IMR-90 (cell line): ENCODE measurements at regions not wholly inside any gene's neighbourhood (a gene's known extent, or its start where the extent isn't known, plus 50 kb on each side); places are given as distances from the start of the nearest gene placed in this dataset.

Source experiments
- ATAC-seq: fragments of 200-7000 bp; cut with Tn5 transposase; 2 replicates; pipeline ENCODE4 v1.9.1; 2020; ENCODE audit warnings: low read depth, mild to moderate bottlenecking, moderate library complexity
- BruUV-seq: library from RNA; stranded (reverse); fragments of 400-500 nt; replicated peaks from 2 replicates; lab custom pipeline; 2021; lab: Mats Ljungman, UMichigan
- CTCF ChIA-PET: fragments of 300-600 bp; formaldehyde crosslinking; extraction: SDS; loops from one replicate; lab custom pipeline; 2021; ENCODE audit warnings: antibody characterized with exemption; lab: Yijun Ruan, JAX
- POLR2A ChIA-PET: fragments of 300-600 bp; sonication (Branson Sonifier 250); formaldehyde crosslinking; loops from one replicate; lab custom pipeline; 2022; ENCODE audit warnings: antibody characterized with exemption; ENCODE audit not compliant: unreplicated experiment; lab: Charles Lee
- DNase-seq: peaks from one replicate; pipeline ENCODE4 v3.0.0; 2013
- H2AFZ ChIP-seq: replicated peaks from 2 replicates; pipeline ENCODE3; 2013; ENCODE audit warnings: low read length, mild to moderate bottlenecking; ENCODE audit not compliant: poor library complexity
- H2AK5ac ChIP-seq: 2 replicates; pipeline ENCODE4 v1.6.1; 2013; ENCODE audit warnings: low read depth, low read length, inconsistent platforms
- H2AK9ac ChIP-seq: replicated peaks from 2 replicates; pipeline ENCODE3; 2013; ENCODE audit warnings: mild to moderate bottlenecking, low read depth, low read length, moderate library complexity; ENCODE audit not compliant: poor library complexity
- H2BK120ac ChIP-seq: 2 replicates; pipeline ENCODE4 v1.6.1; 2013; ENCODE audit warnings: low read depth, low read length, inconsistent platforms
- H2BK15ac ChIP-seq: 3 replicates; pipeline ENCODE4 v1.6.1; 2013; ENCODE audit warnings: low read depth, low read length, inconsistent platforms
- H2BK20ac ChIP-seq: 2 replicates; pipeline ENCODE4 v1.6.1; 2013; ENCODE audit warnings: low read depth, mild to moderate bottlenecking, inconsistent platforms, low read length, moderate library complexity
- H2BK5ac ChIP-seq: 2 replicates; pipeline ENCODE4 v1.6.1; 2013; ENCODE audit warnings: mild to moderate bottlenecking, low read depth, low read length, inconsistent platforms; ENCODE audit not compliant: poor library complexity, severe bottlenecking
- H3K14ac ChIP-seq: replicated peaks from 2 replicates; pipeline ENCODE4 v1.6.1; 2013; ENCODE audit warnings: low read depth, low read length, inconsistent platforms
- H3K18ac ChIP-seq: 2 replicates; pipeline ENCODE4 v1.6.1; 2013; ENCODE audit warnings: low read depth, low read length, control low read depth
- H3K23ac ChIP-seq: 2 replicates; pipeline ENCODE4 v1.6.1; 2013; ENCODE audit warnings: low read depth, low read length, inconsistent platforms
- H3K27ac ChIP-seq: 2 replicates; pipeline ENCODE4 v1.5.1; 2013; ENCODE audit warnings: mild to moderate bottlenecking, control low read depth, low read length; ENCODE audit not compliant: insufficient read depth
- H3K27me3 ChIP-seq: 2 replicates; pipeline ENCODE4 v1.6.1; 2013; ENCODE audit warnings: low read length; ENCODE audit not compliant: control insufficient read depth, insufficient read depth
- H3K36me3 ChIP-seq: 2 replicates; pipeline ENCODE4 v1.6.1; 2013; ENCODE audit warnings: low read length, mixed read lengths; ENCODE audit not compliant: control insufficient read depth, insufficient read depth
- H3K4ac ChIP-seq: 2 replicates; pipeline ENCODE4 v1.6.1; 2013; ENCODE audit warnings: low read depth, low read length, inconsistent platforms
- H3K4me1 ChIP-seq: 2 replicates; pipeline ENCODE4 v1.6.1; 2013; ENCODE audit warnings: low read length, mixed read lengths; ENCODE audit not compliant: control insufficient read depth, insufficient read depth
- H3K4me2 ChIP-seq: 2 replicates; pipeline ENCODE4 v1.6.1; 2013; ENCODE audit warnings: low read depth, mild to moderate bottlenecking, control low read depth, low read length, moderate library complexity
- H3K4me3 ChIP-seq: 2 replicates; pipeline ENCODE4 v1.5.1; 2013; ENCODE audit warnings: low read depth, mild to moderate bottlenecking, control low read depth, low read length, moderate library complexity; ENCODE audit not compliant: insufficient read depth
- H3K56ac ChIP-seq: 2 replicates; pipeline ENCODE4 v1.6.1; 2013; ENCODE audit warnings: low read length, inconsistent platforms; ENCODE audit not compliant: insufficient read depth; ENCODE audit errors: extremely low read depth
- H3K79me1 ChIP-seq, 2 experiments: 2 replicates each; pipeline ENCODE4 v1.6.1; 2013; ENCODE audit warnings: low read length in 2 of 2, inconsistent platforms in 1 of 2, low read depth in 1 of 2
- H3K9ac ChIP-seq: 2 replicates; pipeline ENCODE4 v1.6.1; 2013; ENCODE audit warnings: low read depth, low read length, control low read depth
- H3K9me1 ChIP-seq: 2 replicates; pipeline ENCODE4 v1.6.1; 2013; ENCODE audit warnings: low read length, inconsistent platforms; ENCODE audit not compliant: insufficient read depth
- H3K9me3 ChIP-seq: 2 replicates; pipeline ENCODE4 v1.6.1; 2013; ENCODE audit warnings: low read length; ENCODE audit not compliant: control insufficient read depth, insufficient read depth
- H4K20me1 ChIP-seq: 2 replicates; pipeline ENCODE4 v1.6.1; 2013; ENCODE audit warnings: low read length, inconsistent platforms; ENCODE audit not compliant: insufficient read depth
- H4K5ac ChIP-seq: 2 replicates; pipeline ENCODE4 v1.6.1; 2013; ENCODE audit warnings: mild to moderate bottlenecking, low read depth, low read length, control low read depth
- H4K8ac ChIP-seq, 2 experiments: 2 replicates each; pipeline ENCODE4 v1.6.1; 2013; ENCODE audit warnings: low read depth in 2 of 2, low read length in 2 of 2, control low read depth in 1 of 2, inconsistent platforms in 1 of 2
- H4K91ac ChIP-seq: 2 replicates; pipeline ENCODE4 v1.6.1; 2013; ENCODE audit warnings: low read depth, low read length, inconsistent platforms; ENCODE audit not compliant: insufficient read depth
- BHLHE40 ChIP-seq: fragments of 150-350 bp; IDR thresholded peaks from 2 replicates; pipeline ENCODE4 v1.6.1; 2016; ENCODE audit warnings: mild to moderate bottlenecking, low read depth, low read length
- CEBPB ChIP-seq: IDR thresholded peaks from 2 replicates; pipeline ENCODE4 v1.6.1; 2012; ENCODE audit warnings: low read depth, low read length, improper control_type of control experiment
- CHD1 ChIP-seq: IDR thresholded peaks from 2 replicates; pipeline ENCODE4 v1.6.1; 2012; ENCODE audit warnings: low read depth, low read length, improper control_type of control experiment
- FOS ChIP-seq: fragments of 150-350 bp; IDR thresholded peaks from 2 replicates; pipeline ENCODE4 v1.6.1; 2016; ENCODE audit warnings: low read depth, low read length
- MAFK ChIP-seq: IDR thresholded peaks from 2 replicates; pipeline ENCODE4 v1.6.1; 2012; ENCODE audit warnings: low read depth, low read length, improper control_type of control experiment
- MAZ ChIP-seq: IDR thresholded peaks from 2 replicates; pipeline ENCODE4 v1.6.1; 2012; ENCODE audit warnings: low read depth, mild to moderate bottlenecking, low read length, improper control_type of control experiment, moderate library complexity, borderline replicate concordance
- MXI1 ChIP-seq: IDR thresholded peaks from 2 replicates; pipeline ENCODE4 v1.6.1; 2012; ENCODE audit warnings: low read depth, mild to moderate bottlenecking, low read length, moderate library complexity, borderline replicate concordance
- NFE2L2 ChIP-seq: fragments of 150-350 bp; IDR thresholded peaks from 2 replicates; pipeline ENCODE4 v1.6.1; 2016; ENCODE audit warnings: low read depth, mild to moderate bottlenecking, low read length
- POLR2A ChIP-seq: IDR thresholded peaks from 2 replicates; pipeline ENCODE4 v1.6.1; 2012; ENCODE audit warnings: mild to moderate bottlenecking, low read depth, low read length
- RAD21 ChIP-seq: IDR thresholded peaks from 2 replicates; pipeline ENCODE4 v1.6.1; 2012; ENCODE audit warnings: low read length, improper control_type of control experiment
- RCOR1 ChIP-seq: IDR thresholded peaks from 2 replicates; pipeline ENCODE4 v1.6.1; 2012; ENCODE audit warnings: mild to moderate bottlenecking, low read length, improper control_type of control experiment; ENCODE audit not compliant: insufficient replicate concordance
- RFX5 ChIP-seq: IDR thresholded peaks from 2 replicates; pipeline ENCODE4 v1.8.0; 2012; ENCODE audit warnings: low read depth, mild to moderate bottlenecking, low read length, moderate library complexity
- SMC3 ChIP-seq: fragments of 150-350 bp; IDR thresholded peaks from 2 replicates; pipeline ENCODE4 v1.6.1; 2016; ENCODE audit warnings: low read depth, mild to moderate bottlenecking, antibody characterized with exemption, low read length, moderate library complexity
- WGBS, 2 experiments: methylation state at CpG; one replicate each; pipeline versions ENCODE4 v1.1.5 to v1.1.7; 2013; ENCODE audit warnings: missing lambda C conversion rate in 2 of 2; ENCODE audit not compliant: insufficient read length in 1 of 2; ENCODE audit errors: extremely low coverage in 2 of 2; 5-methylcytosine and 5-hydroxymethylcytosine counted together
- dilution Hi-C: fragments of 300-500 bp; cut with HindIII; formaldehyde crosslinking; loops from one replicate; pipeline ENCODE4 v1.14.3; 2018; ENCODE audit warnings: low sequenced_read_pairs; ENCODE audit not compliant: unreplicated experiment
- in situ Hi-C: fragments of 300-500 bp; cut with MboI; formaldehyde crosslinking; loops from 3 replicates; pipeline ENCODE4 v1.14.3; 2019; ENCODE audit warnings: low sequenced_read_pairs, inconsistent platforms, mixed read lengths
- intact Hi-C: fragments of 100-400 bp; cut with micrococcal nuclease; formaldehyde crosslinking; loops from 2 replicates; pipeline ENCODE4 v1.10.0; 2022
- TF ChIP-seq, protein P1 (sequence below): conservative IDR thresholded peaks from 2 replicates; pipeline ENCODE4 v1.5.1; 2012; ENCODE audit warnings: mild to moderate bottlenecking, low read depth, low read length, improper control_type of control experiment
- TF ChIP-seq, protein P2 (sequence below): fragments of 150-350 bp; IDR thresholded peaks from 2 replicates; pipeline ENCODE4 v1.6.1; 2017; ENCODE audit warnings: mild to moderate bottlenecking, antibody characterized with exemption, low read length, low read depth
- TF ChIP-seq, protein P3 (sequence below): fragments of 150-350 bp; IDR thresholded peaks from 2 replicates; pipeline ENCODE4 v1.6.1; 2016; ENCODE audit warnings: low read depth, mild to moderate bottlenecking, low read length, moderate library complexity, borderline replicate concordance

DNA sequence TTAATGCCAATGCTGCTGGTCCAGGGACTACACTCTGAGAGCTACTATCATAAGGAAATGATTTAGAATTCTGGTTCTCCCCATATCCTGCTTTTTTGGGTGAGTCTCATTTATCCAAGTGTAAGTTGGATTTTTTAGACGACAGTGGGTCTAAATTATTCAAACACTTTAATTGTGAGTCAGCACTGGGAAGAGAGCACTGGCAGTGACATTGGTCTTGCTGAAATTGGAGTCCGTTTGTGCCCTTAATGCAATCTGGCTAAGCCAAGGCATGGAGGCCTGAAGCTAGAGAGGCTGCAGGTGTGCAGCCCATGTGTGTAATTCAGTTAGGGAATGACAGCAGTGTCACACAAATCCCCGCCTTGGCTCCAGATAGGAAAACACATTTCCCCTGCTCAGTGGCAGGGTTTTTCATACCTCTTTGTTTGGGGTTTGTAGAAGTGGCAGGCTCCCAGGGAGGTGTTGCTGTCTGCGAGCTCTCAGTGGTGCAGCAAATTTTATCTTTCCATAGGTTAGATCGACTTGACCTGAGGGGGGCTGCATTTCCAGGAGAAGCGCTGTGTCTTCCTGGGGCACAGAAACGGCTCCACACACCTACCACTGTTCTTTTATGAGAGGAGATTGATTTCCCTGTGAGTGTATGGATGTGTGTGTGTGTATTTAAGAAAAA, 197.7 kb downstream of the CD47 start:
- no peak overlapping the region for H3K4ac ChIP-seq
- CTCF ChIA-PET: interaction anchor here (1.3 kb wide), 1 partner anchor 8 kb away, joined by 5 read pairs; no protein-coding TSS in a partner anchor

More for the DNA sequence above, 197.7 kb downstream of the CD47 start:
- Histone ChIP-seq H3K4me1 (peaks cover 2% of the 10 kb centered on the region; the same call in 1 of the 2 replicates), H3K14ac (no peak overlapping the region), H3K9me1 (0 out of 2 replicates have a peak, but pooled peaks cover 4% of the 10 kb centered on the region), H2BK15ac (no peak overlapping the region), H3K4me2 (no peak overlapping the region), H3K9ac (no peak overlapping the region), H4K5ac (no peak overlapping the region), H3K18ac (no peak overlapping the region), H3K4me3 (no peak overlapping the region), H3K36me3 (no peaks in the 10 kb centered on the region), H2BK5ac (no peak overlapping the region), H4K8ac (no peak overlapping the region), H2BK120ac (no peak overlapping the region), H3K27me3 (peaks cover 8% of the 10 kb centered on the region), H3K27ac (no peak overlapping the region), H2AFZ (no peak overlapping the region), H4K20me1 (no peaks in the 10 kb centered on the region), H4K91ac (no peak overlapping the region), H3K23ac (no peak overlapping the region), H3K9me3 (no peaks in the 10 kb centered on the region; the same call in 1 of the 2 replicates), H2BK20ac (no peak overlapping the region), H3K56ac (no peak overlapping the region), H3K79me1 (no peaks in the 10 kb centered on the region), H2AK5ac (no peak overlapping the region), H2AK9ac (no peak overlapping the region)
- no TSS peak for BruUV-seq
- TF ChIP-seq CEBPB (no peak), MAZ (no peak), CHD1 (no peak), POLR2A (no peak), RFX5 (no peak), RAD21 (no peak), RCOR1 (no peak), NFE2L2 (no peak), BHLHE40 (no peak), FOS (no peak), SMC3 (no peak), MAFK (no peak), MXI1 (no peak)
- TF ChIP-seq, protein P1, sequence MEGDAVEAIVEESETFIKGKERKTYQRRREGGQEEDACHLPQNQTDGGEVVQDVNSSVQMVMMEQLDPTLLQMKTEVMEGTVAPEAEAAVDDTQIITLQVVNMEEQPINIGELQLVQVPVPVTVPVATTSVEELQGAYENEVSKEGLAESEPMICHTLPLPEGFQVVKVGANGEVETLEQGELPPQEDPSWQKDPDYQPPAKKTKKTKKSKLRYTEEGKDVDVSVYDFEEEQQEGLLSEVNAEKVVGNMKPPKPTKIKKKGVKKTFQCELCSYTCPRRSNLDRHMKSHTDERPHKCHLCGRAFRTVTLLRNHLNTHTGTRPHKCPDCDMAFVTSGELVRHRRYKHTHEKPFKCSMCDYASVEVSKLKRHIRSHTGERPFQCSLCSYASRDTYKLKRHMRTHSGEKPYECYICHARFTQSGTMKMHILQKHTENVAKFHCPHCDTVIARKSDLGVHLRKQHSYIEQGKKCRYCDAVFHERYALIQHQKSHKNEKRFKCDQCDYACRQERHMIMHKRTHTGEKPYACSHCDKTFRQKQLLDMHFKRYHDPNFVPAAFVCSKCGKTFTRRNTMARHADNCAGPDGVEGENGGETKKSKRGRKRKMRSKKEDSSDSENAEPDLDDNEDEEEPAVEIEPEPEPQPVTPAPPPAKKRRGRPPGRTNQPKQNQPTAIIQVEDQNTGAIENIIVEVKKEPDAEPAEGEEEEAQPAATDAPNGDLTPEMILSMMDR: no peak
- TF ChIP-seq, protein P2, sequence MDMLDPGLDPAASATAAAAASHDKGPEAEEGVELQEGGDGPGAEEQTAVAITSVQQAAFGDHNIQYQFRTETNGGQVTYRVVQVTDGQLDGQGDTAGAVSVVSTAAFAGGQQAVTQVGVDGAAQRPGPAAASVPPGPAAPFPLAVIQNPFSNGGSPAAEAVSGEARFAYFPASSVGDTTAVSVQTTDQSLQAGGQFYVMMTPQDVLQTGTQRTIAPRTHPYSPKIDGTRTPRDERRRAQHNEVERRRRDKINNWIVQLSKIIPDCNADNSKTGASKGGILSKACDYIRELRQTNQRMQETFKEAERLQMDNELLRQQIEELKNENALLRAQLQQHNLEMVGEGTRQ: no peak
- TF ChIP-seq, protein P3, sequence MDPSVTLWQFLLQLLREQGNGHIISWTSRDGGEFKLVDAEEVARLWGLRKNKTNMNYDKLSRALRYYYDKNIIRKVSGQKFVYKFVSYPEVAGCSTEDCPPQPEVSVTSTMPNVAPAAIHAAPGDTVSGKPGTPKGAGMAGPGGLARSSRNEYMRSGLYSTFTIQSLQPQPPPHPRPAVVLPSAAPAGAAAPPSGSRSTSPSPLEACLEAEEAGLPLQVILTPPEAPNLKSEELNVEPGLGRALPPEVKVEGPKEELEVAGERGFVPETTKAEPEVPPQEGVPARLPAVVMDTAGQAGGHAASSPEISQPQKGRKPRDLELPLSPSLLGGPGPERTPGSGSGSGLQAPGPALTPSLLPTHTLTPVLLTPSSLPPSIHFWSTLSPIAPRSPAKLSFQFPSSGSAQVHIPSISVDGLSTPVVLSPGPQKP: no peak
- WGBS, 2 experiments: 50% methylated on average over 1 of the region's 7 CpGs; no CpG with 5 or more reads in 1 of the 2 experiments
- intact Hi-C loops (no loop called here), in situ Hi-C loops (no loop called here), dilution Hi-C loops (no loop called here)
- ATAC-seq (peak; percentile 24; the same call in 1 of the 2 replicates), DNase-seq (no peak)
- POLR2A ChIA-PET: no interaction called here
